ENCODE measurements at regions not wholly inside any gene's neighbourhood (a gene's known extent, or its start where the extent isn't known, plus 50 kb on each side); places are given as distances from the start of the nearest gene placed in this dataset.

DNA sequence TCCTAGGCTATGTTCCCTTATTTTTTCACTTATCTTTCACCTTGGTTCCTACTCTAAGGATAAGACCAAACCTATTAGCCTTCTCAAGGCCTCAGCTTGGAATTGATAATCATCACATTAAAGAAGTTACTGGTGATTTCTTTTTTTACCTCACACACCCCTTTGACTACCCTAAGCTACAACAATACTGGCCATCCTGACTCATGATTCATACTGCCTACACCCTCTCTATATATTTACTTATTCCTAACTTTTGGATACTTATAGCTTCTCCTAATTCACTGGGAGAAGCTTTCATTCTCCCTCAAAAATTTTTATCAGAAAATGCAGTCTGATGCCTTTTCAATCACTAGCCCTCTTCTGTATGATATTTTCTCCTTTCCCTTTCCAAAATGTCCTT, 256.1 kb downstream of the TBX18 start:
- Histone ChIP-seq H3K4me1 (ENCODE audit: control insufficient read depth, insufficient read depth, low read length) (no peaks in the 10 kb centered on the region), H3K36me3 (ENCODE audit: control insufficient read depth, insufficient read depth, low read length) (no peaks in the 10 kb centered on the region), H3K9me3 (ENCODE audit: control insufficient read depth, low read length) (peaks cover 14% of the 10 kb centered on the region), H3K27me3 (ENCODE audit: control insufficient read depth, insufficient read depth, low read length, poor library complexity, severe bottlenecking) (no peaks in the 10 kb centered on the region), H3K4me3 (ENCODE audit: low read length) (no peak overlapping the region), H3K9ac (ENCODE audit: extremely low read depth, low read length, poor library complexity, severe bottlenecking) (no peak overlapping the region), H3K27ac (ENCODE audit: low read depth, low read length) (no peak overlapping the region)
- DNase-seq, result no peak
- peaks cover 23% of the 10 kb centered on the region for H3K9me3 Mint-ChIP-seq
- peaks cover 11% of the 10 kb centered on the region for H3K36me3 Mint-ChIP-seq (ENCODE audit: low read depth)
- H3K27ac Mint-ChIP-seq, result no peak overlapping the region
- peaks cover 3% of the 10 kb centered on the region for H3K4me1 Mint-ChIP-seq
- no peak overlapping the region for H3K4me3 Mint-ChIP-seq
- no peak for TF ChIP-seq CTCF (conservative IDR thresholded peaks at IDR 0.05)
- no peaks in the 10 kb centered on the region for H3K27me3 Mint-ChIP-seq (ENCODE audit: insufficient read depth)

GRCh38 chr6:84504025-84504424, 260.4 kb downstream of the TBX18 start:
- TF ChIP-seq CTCF (conservative IDR thresholded peaks at IDR 0.05), result no peak
- no peak overlapping the region for H3K27ac ChIP-seq (ENCODE audit: low read depth, low read length)
- WGBS, 2 experiments (ENCODE audit: insufficient coverage in 1 of 2, insufficient read length in 1 of 2), result 85% methylated on average over 2 of the region's 2 CpGs; no CpG with 5 or more reads in 1 of the 2 experiments
- no peak overlapping the region for H3K4me3 Mint-ChIP-seq
- peaks cover 27% of the 10 kb centered on the region for H3K36me3 Mint-ChIP-seq (ENCODE audit: low read depth)
- H3K9me3 Mint-ChIP-seq, result peaks cover 43% of the 10 kb centered on the region
- H3K27ac Mint-ChIP-seq, result no peak overlapping the region
- H3K4me1 Mint-ChIP-seq, result peaks cover 16% of the 10 kb centered on the region
- no peak for DNase-seq
- H3K4me3 ChIP-seq (ENCODE audit: low read length), result no peak overlapping the region
- H3K9ac ChIP-seq (ENCODE audit: extremely low read depth, low read length, poor library complexity, severe bottlenecking), result no peak overlapping the region
- peaks cover 29% of the 10 kb centered on the region for H3K9me3 ChIP-seq (ENCODE audit: control insufficient read depth, low read length)
- no peaks in the 10 kb centered on the region for H3K36me3 ChIP-seq (ENCODE audit: control insufficient read depth, insufficient read depth, low read length)
- no peaks in the 10 kb centered on the region for H3K27me3 Mint-ChIP-seq (ENCODE audit: insufficient read depth)
- no peaks in the 10 kb centered on the region for H3K4me1 ChIP-seq (ENCODE audit: control insufficient read depth, insufficient read depth, low read length)
- H3K27me3 ChIP-seq (ENCODE audit: control insufficient read depth, insufficient read depth, low read length, poor library complexity, severe bottlenecking), result no peaks in the 10 kb centered on the region

DNA sequence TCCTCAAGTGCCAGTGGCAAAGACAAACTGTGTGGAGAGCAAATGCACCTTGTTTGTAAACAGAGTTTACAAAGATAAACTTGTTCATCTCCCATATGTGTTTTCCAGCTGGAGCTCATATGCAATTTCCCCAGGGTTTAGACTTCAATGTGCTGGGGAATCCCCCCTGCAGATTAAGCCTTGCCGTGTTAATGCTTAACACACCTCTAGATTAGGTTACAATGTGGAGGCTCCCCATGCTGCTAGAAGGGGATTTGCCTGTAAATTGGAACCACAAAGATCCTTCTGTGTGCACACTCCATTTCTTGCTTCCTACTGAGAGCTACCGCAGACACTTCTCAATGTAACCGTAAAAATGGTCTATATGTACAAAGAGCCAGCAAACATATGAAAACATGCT, 263.1 kb downstream of the TBX18 start:
- Mint-ChIP-seq H3K27ac (no peak overlapping the region), H3K4me1 (peaks cover 16% of the 10 kb centered on the region), H3K4me3 (no peak overlapping the region), H3K36me3 (ENCODE audit: low read depth) (peaks cover 22% of the 10 kb centered on the region), H3K9me3 (peaks cover 35% of the 10 kb centered on the region), H3K27me3 (ENCODE audit: insufficient read depth) (no peaks in the 10 kb centered on the region)
- no peak for TF ChIP-seq CTCF (conservative IDR thresholded peaks at IDR 0.05)
- Histone ChIP-seq H3K4me3 (ENCODE audit: low read length) (no peak overlapping the region), H3K9me3 (ENCODE audit: control insufficient read depth, low read length) (peaks cover 25% of the 10 kb centered on the region), H3K4me1 (ENCODE audit: control insufficient read depth, insufficient read depth, low read length) (no peaks in the 10 kb centered on the region), H3K27ac (ENCODE audit: low read depth, low read length) (no peak overlapping the region), H3K9ac (ENCODE audit: extremely low read depth, low read length, poor library complexity, severe bottlenecking) (no peak overlapping the region), H3K27me3 (ENCODE audit: control insufficient read depth, insufficient read depth, low read length, poor library complexity, severe bottlenecking) (no peaks in the 10 kb centered on the region), H3K36me3 (ENCODE audit: control insufficient read depth, insufficient read depth, low read length) (no peaks in the 10 kb centered on the region)
- DNase-seq, result peak; percentile 48
- WGBS, 2 experiments (ENCODE audit: insufficient coverage in 1 of 2, insufficient read length in 1 of 2), result 68% methylated on average over 3 of the region's 3 CpGs; no CpG with 5 or more reads in 1 of the 2 experiments
